ENCODE measurements at regions not wholly inside any gene's neighbourhood (a gene's known extent, or its start where the extent isn't known, plus 50 kb on each side); places are given as distances from the start of the nearest gene placed in this dataset.

- TF ChIP-seq CTCF (conservative IDR thresholded peaks at IDR 0.05 in 1 of 2, IDR thresholded peaks at IDR 0.05 in 1 of 2; ENCODE audit: low read depth in 1 of 2, low read length in 2 of 2) (no peak), EZH2 (IDR thresholded peaks at IDR 0.05; ENCODE audit: low read length, missing control alignments) (no peak)
These were observed 110.3 kb upstream of the ETV6 start for GRCh38 chr12:11539156-11539555.
